ENCODE measurements at regions not wholly inside any gene's neighbourhood (a gene's known extent, or its start where the extent isn't known, plus 50 kb on each side); places are given as distances from the start of the nearest gene placed in this dataset.

GRCh38 chr7:49371771-49372170 is 401.7 kb upstream of the VWC2 start:
- no peak for DNase-seq (ENCODE audit: low read depth, low spot score)

GRCh38 chr7:49376817-49377375 is 396.5 kb upstream of the VWC2 start:
- DNase-seq (ENCODE audit: low read depth, low spot score), result peak; percentile 36

- no peak for DNase-seq (ENCODE audit: low read depth, low spot score)
These were observed 386.6 kb upstream of the VWC2 start for GRCh38 chr7:49386792-49387191.

- no peak for DNase-seq (ENCODE audit: low read depth, low spot score)
These were observed 383.5 kb upstream of the VWC2 start for GRCh38 chr7:49389871-49390479.

GRCh38 chr7:49396229-49396628 is 377.2 kb upstream of the VWC2 start:
- no peak for DNase-seq (ENCODE audit: low read depth, low spot score)

GRCh38 chr7:49397750-49398149 is 375.7 kb upstream of the VWC2 start:
- no peak for DNase-seq (ENCODE audit: low read depth, low spot score)

GRCh38 chr7:49398236-49398635 is 375.2 kb upstream of the VWC2 start:
- DNase-seq (ENCODE audit: low read depth, low spot score), result no peak

- DNase-seq (ENCODE audit: low read depth, low spot score), result no peak
These were observed 374.7 kb upstream of the VWC2 start for GRCh38 chr7:49398746-49399145.

- no peak for DNase-seq (ENCODE audit: low read depth, low spot score)
These were observed 372.4 kb upstream of the VWC2 start for GRCh38 chr7:49400891-49401550.

- DNase-seq (ENCODE audit: low read depth, low spot score), result no peak
These were observed 369.6 kb upstream of the VWC2 start for GRCh38 chr7:49403844-49404243.

- DNase-seq (ENCODE audit: low read depth, low spot score), result no peak
These were observed 366.2 kb upstream of the VWC2 start for GRCh38 chr7:49407205-49407604.

GRCh38 chr7:49417034-49417433 is 356.4 kb upstream of the VWC2 start:
- no peak for DNase-seq (ENCODE audit: low read depth, low spot score)

- no peak for DNase-seq (ENCODE audit: low read depth, low spot score)
These were observed 354.5 kb upstream of the VWC2 start for GRCh38 chr7:49418963-49419362.

GRCh38 chr7:49422564-49422963 is 350.9 kb upstream of the VWC2 start:
- no peak for DNase-seq (ENCODE audit: low read depth, low spot score)

- DNase-seq (ENCODE audit: low read depth, low spot score), result no peak
These were observed 349.3 kb upstream of the VWC2 start for GRCh38 chr7:49424109-49424508.

- no peak for DNase-seq (ENCODE audit: low read depth, low spot score)
These were observed 348.1 kb upstream of the VWC2 start for GRCh38 chr7:49425277-49425818.

- no peak for DNase-seq (ENCODE audit: low read depth, low spot score)
These were observed 341.2 kb upstream of the VWC2 start for GRCh38 chr7:49432254-49432653.

GRCh38 chr7:49433794-49434193 is 339.6 kb upstream of the VWC2 start:
- no peak for DNase-seq (ENCODE audit: low read depth, low spot score)

GRCh38 chr7:49434846-49435245 is 338.6 kb upstream of the VWC2 start:
- DNase-seq (ENCODE audit: low read depth, low spot score), result no peak

GRCh38 chr7:49438281-49438680 is 335.2 kb upstream of the VWC2 start:
- DNase-seq (ENCODE audit: low read depth, low spot score), result no peak

GRCh38 chr7:49443515-49443914 is 329.9 kb upstream of the VWC2 start:
- no peak for DNase-seq (ENCODE audit: low read depth, low spot score)

GRCh38 chr7:49453486-49453885 is 320.0 kb upstream of the VWC2 start:
- DNase-seq (ENCODE audit: low read depth, low spot score), result no peak

GRCh38 chr7:49479441-49479840 is 294.0 kb upstream of the VWC2 start:
- DNase-seq (ENCODE audit: low read depth, low spot score), result no peak
